Astrocyte (in vitro differentiated cells and primary cell): ENCODE measurements at regions not wholly inside any gene's neighbourhood (a gene's known extent, or its start where the extent isn't known, plus 50 kb on each side); places are given as distances from the start of the nearest gene placed in this dataset.
"Not testable (repeated sequence)": the region's sequence is repeated elsewhere in the genome, so short reads cannot be mapped to it uniquely, and the experiment has no call there.

Experiments
- DNase-seq: peaks from one replicate; pipeline ENCODE4 v3.0.0-alpha.2; 2010; ENCODE audit warnings: low read depth
- FAIRE-seq: peaks from 2 replicates; lab custom pipeline; 2011; peaks lifted over from hg19 to GRCh38; lab: Jason Lieb, UNC
- H2AFZ ChIP-seq: 2 replicates; pipeline ENCODE4 v1.6.0; 2012; ENCODE audit warnings: low read depth, low read length, inconsistent platforms
- H3K27ac ChIP-seq: 2 replicates; pipeline ENCODE4 v1.5.1; 2011; ENCODE audit warnings: low read depth, low read length, inconsistent platforms
- H3K27me3 ChIP-seq: 2 replicates; pipeline ENCODE4 v1.6.0; 2011; ENCODE audit warnings: low read length, inconsistent platforms; ENCODE audit not compliant: insufficient read depth
- H3K36me3 ChIP-seq: 2 replicates; pipeline ENCODE4 v1.5.1; 2011; ENCODE audit warnings: low read length, inconsistent platforms; ENCODE audit not compliant: insufficient read depth
- H3K4me1 ChIP-seq: 2 replicates; pipeline ENCODE4 v1.5.1; 2011; ENCODE audit warnings: low read length, inconsistent platforms; ENCODE audit not compliant: insufficient read depth
- H3K4me2 ChIP-seq: 2 replicates; pipeline ENCODE4 v1.6.0; 2012; ENCODE audit warnings: low read length, inconsistent platforms
- H3K4me3 ChIP-seq: 2 replicates; pipeline ENCODE4 v1.5.1; 2011; ENCODE audit warnings: low read depth, mild to moderate bottlenecking, low read length, inconsistent platforms; ENCODE audit not compliant: insufficient read depth
- H3K79me2 ChIP-seq: 2 replicates; pipeline ENCODE4 v1.6.0; 2012; ENCODE audit warnings: mild to moderate bottlenecking, low read length, inconsistent platforms; ENCODE audit not compliant: insufficient read depth
- H3K9ac ChIP-seq: 2 replicates; pipeline ENCODE4 v1.6.0; 2012; ENCODE audit warnings: mild to moderate bottlenecking, low read length, inconsistent platforms
- H3K9me3 ChIP-seq: 2 replicates; pipeline ENCODE4 v1.5.1; 2012; ENCODE audit warnings: low read depth, mild to moderate bottlenecking, low read length, inconsistent platforms; ENCODE audit not compliant: insufficient read depth
- H4K20me1 ChIP-seq: 2 replicates; pipeline ENCODE4 v1.6.0; 2012; ENCODE audit warnings: low read length, inconsistent platforms; ENCODE audit not compliant: insufficient read depth
- H3K27ac Mint-ChIP-seq: one replicate; pipeline ENCODE4 v1.8.0; 2021; ENCODE audit warnings: mild to moderate bottlenecking, mixed read lengths; ENCODE audit not compliant: unreplicated experiment
- H3K27me3 Mint-ChIP-seq: one replicate; pipeline ENCODE4 v1.8.0; 2021; ENCODE audit warnings: low read depth, mixed read lengths; ENCODE audit not compliant: unreplicated experiment
- H3K36me3 Mint-ChIP-seq: one replicate; pipeline ENCODE4 v1.8.0; 2021; ENCODE audit warnings: low read depth, mixed read lengths; ENCODE audit not compliant: unreplicated experiment
- H3K4me1 Mint-ChIP-seq: one replicate; pipeline ENCODE4 v1.8.0; 2021; ENCODE audit warnings: low read depth, mixed read lengths; ENCODE audit not compliant: unreplicated experiment
- H3K4me3 Mint-ChIP-seq: one replicate; pipeline ENCODE4 v1.8.0; 2021; ENCODE audit warnings: mild to moderate bottlenecking, moderate library complexity, mixed read lengths; ENCODE audit not compliant: unreplicated experiment
- H3K9me3 Mint-ChIP-seq: one replicate; pipeline ENCODE4 v1.8.0; 2021; ENCODE audit warnings: mild to moderate bottlenecking, mixed read lengths; ENCODE audit not compliant: unreplicated experiment
- CTCF ChIP-seq: IDR thresholded peaks from 2 replicates; pipeline ENCODE4 v1.5.1; 2011; ENCODE audit warnings: low read depth, mild to moderate bottlenecking, inconsistent platforms, low read length, moderate library complexity; ENCODE audit not compliant: insufficient read depth
- EZH2 ChIP-seq: IDR thresholded peaks from 2 replicates; pipeline ENCODE4 v1.6.1; 2012; ENCODE audit warnings: mild to moderate bottlenecking, low read length, inconsistent platforms; ENCODE audit not compliant: insufficient read depth

GRCh38 chr17:21843318-21843865 lies 151.1 kb downstream of the KCNJ18 start:
- Mint-ChIP-seq H3K9me3 (peaks cover 4% of the 10 kb centered on the region), H3K4me3 (no peak overlapping the region), H3K4me1 (no peaks in the 10 kb centered on the region), H3K27me3 (no peaks in the 10 kb centered on the region), H3K27ac (no peak overlapping the region), H3K36me3 (no peaks in the 10 kb centered on the region)
- Histone ChIP-seq H3K4me1 (no peaks in the 10 kb centered on the region), H3K9me3 (no peaks in the 10 kb centered on the region), H3K36me3 (no peaks in the 10 kb centered on the region), H3K9ac (no peak overlapping the region), H4K20me1 (no peaks in the 10 kb centered on the region), H3K79me2 (no peaks in the 10 kb centered on the region), H3K27me3 (no peaks in the 10 kb centered on the region), H2AFZ (no peak overlapping the region), H3K4me2 (no peak overlapping the region), H3K4me3 (no peak overlapping the region), H3K27ac (no peak overlapping the region)
- no peak for DNase-seq
- no peak for FAIRE-seq
- TF ChIP-seq EZH2 (no peak), CTCF (no peak)

- Histone ChIP-seq H3K4me3 (no peak overlapping the region), H3K4me2 (no peak overlapping the region), H3K9ac (no peak overlapping the region), H3K79me2 (no peaks in the 10 kb centered on the region), H4K20me1 (no peaks in the 10 kb centered on the region), H3K36me3 (no peaks in the 10 kb centered on the region), H3K27me3 (no peaks in the 10 kb centered on the region), H3K9me3 (peaks cover 3% of the 10 kb centered on the region), H3K27ac (no peak overlapping the region), H2AFZ (no peak overlapping the region), H3K4me1 (no peaks in the 10 kb centered on the region)
- Mint-ChIP-seq H3K4me3 (no peak overlapping the region), H3K9me3 (peaks cover 4% of the 10 kb centered on the region), H3K36me3 (no peaks in the 10 kb centered on the region), H3K27me3 (no peaks in the 10 kb centered on the region), H3K27ac (no peak overlapping the region), H3K4me1 (no peaks in the 10 kb centered on the region)
- TF ChIP-seq CTCF (no peak), EZH2 (no peak)
- FAIRE-seq (no peak), DNase-seq (no peak)
Measured at GRCh38 chr17:21843951-21844590, 151.7 kb downstream of the KCNJ18 start.

- H3K9me3 Mint-ChIP-seq, result not testable (repeated sequence)
Measured at GRCh38 chr17:21848510-21848909, 156.2 kb downstream of the KCNJ18 start.

GRCh38 chr17:21849030-21849429 lies 156.7 kb downstream of the KCNJ18 start:
- not testable (repeated sequence) for FAIRE-seq, H3K4me3 ChIP-seq, H3K9me3 Mint-ChIP-seq, H3K4me3 Mint-ChIP-seq, H4K20me1 ChIP-seq, H3K36me3 Mint-ChIP-seq, H3K36me3 ChIP-seq, H3K9me3 ChIP-seq, H3K4me1 Mint-ChIP-seq, H3K79me2 ChIP-seq, H3K27ac Mint-ChIP-seq, H2AFZ ChIP-seq, H3K9ac ChIP-seq, H3K4me1 ChIP-seq, DNase-seq, H3K27me3 Mint-ChIP-seq, H3K4me2 ChIP-seq, H3K27me3 ChIP-seq, H3K27ac ChIP-seq

More at GRCh38 chr17:21848510-21848909, 156.2 kb downstream of the KCNJ18 start:
- not testable (repeated sequence) for H4K20me1 ChIP-seq, H3K36me3 ChIP-seq, H3K9ac ChIP-seq, H3K27me3 Mint-ChIP-seq, H3K27me3 ChIP-seq, H3K4me2 ChIP-seq, H3K36me3 Mint-ChIP-seq, FAIRE-seq, H3K4me3 ChIP-seq, DNase-seq, H3K27ac ChIP-seq, H2AFZ ChIP-seq, H3K79me2 ChIP-seq, H3K4me3 Mint-ChIP-seq, H3K4me1 ChIP-seq, H3K27ac Mint-ChIP-seq, H3K4me1 Mint-ChIP-seq, H3K9me3 ChIP-seq

- H3K4me1 Mint-ChIP-seq, H3K27ac Mint-ChIP-seq, H3K9me3 Mint-ChIP-seq, H3K79me2 ChIP-seq, H3K27me3 Mint-ChIP-seq, H3K4me2 ChIP-seq, H3K4me3 ChIP-seq, H3K4me3 Mint-ChIP-seq, H3K36me3 ChIP-seq, H4K20me1 ChIP-seq, H3K4me1 ChIP-seq, H3K9ac ChIP-seq, H3K9me3 ChIP-seq, DNase-seq, FAIRE-seq, H2AFZ ChIP-seq, H3K36me3 Mint-ChIP-seq, H3K27ac ChIP-seq, H3K27me3 ChIP-seq: not testable (repeated sequence)
Measured at GRCh38 chr17:21850614-21851013, 158.3 kb downstream of the KCNJ18 start.
